Activated T-cell treated with anti-CD3 and anti-CD28 coated beads for 1 hour (primary cell): ENCODE measurements at regions not wholly inside any gene's neighbourhood (a gene's known extent, or its start where the extent isn't known, plus 50 kb on each side); places are given as distances from the start of the nearest gene placed in this dataset.

Experiments used
- DNase-seq: peaks from one replicate; pipeline ENCODE4 v3.0.0-alpha.2; 2020; ENCODE audit warnings: low read depth

- DNase-seq, result no peak
These were observed 207.0 kb downstream of the THBS2 start for GRCh38 chr6:169046483-169047192.

DNA sequence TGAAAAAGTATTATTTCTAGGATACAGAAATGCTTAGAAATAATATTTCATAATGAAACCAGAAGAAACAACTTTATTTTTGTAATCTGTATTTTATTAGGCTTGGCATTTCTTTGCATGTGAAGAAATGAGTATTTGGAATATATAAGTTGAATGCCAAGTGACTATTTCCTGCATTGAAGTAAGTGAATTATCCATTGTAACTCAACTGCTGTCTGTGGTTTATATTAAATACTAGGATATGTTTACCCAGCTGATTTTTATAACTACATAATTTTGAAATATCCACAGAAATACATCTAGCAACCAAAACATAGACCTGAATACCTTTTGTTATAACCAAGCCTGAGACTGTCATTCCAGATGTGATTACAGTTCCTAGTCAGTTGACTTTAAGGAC, 207.6 kb downstream of the THBS2 start:
- DNase-seq, result no peak

- DNase-seq, result no peak
These were observed 208.2 kb downstream of the THBS2 start for GRCh38 chr6:169045486-169045885.

GRCh38 chr6:169044381-169045230, 209.0 kb downstream of the THBS2 start:
- DNase-seq, result no peak

DNA sequence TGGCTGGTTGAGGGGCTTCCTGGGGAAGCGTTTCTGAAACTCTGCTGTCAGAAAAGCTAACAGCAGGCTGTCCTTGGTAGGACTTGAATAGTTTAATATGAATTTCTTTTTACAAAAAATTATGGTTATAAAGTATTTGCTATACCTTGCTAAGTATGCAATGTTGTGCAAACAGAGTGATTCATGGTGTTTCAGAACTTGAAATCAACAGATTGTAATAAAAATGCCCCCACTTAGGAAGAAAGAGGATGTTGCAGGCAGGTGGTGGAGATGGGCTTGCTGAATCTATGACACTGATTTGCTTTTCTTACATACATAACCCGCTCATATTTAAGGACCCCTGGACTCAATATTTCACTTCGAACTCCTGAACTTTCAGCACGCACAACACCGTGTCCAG, 211.6 kb downstream of the THBS2 start:
- DNase-seq, result no peak

DNA sequence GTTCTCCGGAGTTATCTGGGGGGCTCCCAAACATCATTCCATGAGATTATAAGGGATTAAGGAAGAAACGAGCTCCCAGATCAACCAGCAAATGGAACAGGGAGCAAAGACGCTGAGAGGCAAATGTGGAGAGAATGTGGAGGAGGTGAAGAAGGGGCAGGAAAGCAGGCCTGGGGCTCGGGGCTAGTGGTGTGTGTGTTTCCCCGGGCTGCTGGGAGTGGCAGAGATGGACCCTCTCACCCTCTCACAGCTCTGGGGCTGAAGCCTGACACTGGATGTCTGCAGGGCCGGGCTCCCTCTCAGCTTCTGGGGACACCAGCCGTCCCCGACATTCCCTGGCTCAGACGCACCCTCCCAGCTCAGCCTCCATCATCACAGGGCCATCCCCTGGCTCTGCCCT, 212.6 kb downstream of the THBS2 start:
- no peak for DNase-seq

- no peak for DNase-seq
These were observed 215.0 kb downstream of the THBS2 start for GRCh38 chr6:169038691-169039090.

DNA sequence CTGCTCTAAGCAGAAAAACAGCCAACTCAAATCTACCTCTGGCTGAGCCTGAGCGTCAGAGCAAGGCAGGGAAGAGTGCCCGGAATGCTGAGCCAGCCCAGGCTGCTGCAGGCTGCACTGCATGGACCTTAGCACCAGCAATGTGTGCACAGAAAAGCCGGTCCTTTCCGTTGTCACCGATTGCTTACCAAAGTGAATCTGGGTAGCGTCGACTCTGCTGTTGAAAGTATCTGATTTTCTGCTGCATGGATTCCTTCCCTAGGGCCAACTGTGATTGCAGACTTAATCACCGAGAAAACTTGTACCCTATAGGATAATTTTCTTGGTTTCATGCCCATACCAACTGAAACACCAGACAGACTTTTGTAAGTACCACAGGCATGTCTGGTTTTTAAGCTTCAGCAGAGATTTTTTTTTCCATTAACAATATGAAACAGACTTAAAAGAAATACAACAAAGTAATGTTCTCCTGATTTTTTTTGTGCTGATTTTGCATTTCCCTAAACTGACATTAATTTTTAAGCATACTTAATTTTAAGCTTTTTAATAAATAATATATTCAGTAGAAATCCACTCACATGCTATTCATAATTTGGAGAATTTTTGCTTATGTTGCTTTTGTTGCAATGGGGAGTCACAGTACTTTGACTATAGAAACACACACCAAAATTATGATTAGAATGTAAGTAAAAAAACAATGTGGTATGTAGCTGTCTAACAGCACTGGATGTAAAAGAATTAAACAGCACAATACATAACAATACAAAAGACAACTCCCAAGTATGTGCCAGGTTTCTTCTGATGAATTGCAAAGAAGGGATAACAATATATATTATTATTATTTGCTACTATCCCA, 218.0 kb downstream of the THBS2 start:
- no peak for DNase-seq

- DNase-seq, result no peak
These were observed 219.0 kb downstream of the THBS2 start for GRCh38 chr6:169034516-169035167.

DNA sequence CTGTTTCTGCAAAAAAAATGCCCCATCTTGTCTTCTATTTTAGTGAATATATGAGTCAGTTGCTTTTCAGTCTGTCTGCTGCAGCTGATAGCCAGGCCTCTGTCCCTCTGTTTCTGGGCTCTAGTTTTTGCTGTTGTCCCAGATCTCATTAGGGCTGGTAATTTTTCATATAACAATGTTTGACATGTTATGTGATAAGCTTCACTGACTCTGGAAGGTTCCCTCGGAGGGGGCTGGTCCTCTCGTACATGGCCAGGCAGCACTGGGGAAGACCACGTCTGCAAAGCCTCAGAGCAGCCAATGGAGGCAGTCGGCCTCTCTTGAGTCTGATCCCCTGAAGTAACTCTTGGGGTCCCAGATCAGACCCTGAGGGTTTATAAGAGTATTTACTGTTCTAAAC, 223.8 kb downstream of the THBS2 start:
- DNase-seq, result no peak

GRCh38 chr6:169028343-169028742, 225.3 kb downstream of the THBS2 start:
- no peak for DNase-seq

GRCh38 chr6:169026175-169026574, 227.5 kb downstream of the THBS2 start:
- DNase-seq, result no peak

DNA sequence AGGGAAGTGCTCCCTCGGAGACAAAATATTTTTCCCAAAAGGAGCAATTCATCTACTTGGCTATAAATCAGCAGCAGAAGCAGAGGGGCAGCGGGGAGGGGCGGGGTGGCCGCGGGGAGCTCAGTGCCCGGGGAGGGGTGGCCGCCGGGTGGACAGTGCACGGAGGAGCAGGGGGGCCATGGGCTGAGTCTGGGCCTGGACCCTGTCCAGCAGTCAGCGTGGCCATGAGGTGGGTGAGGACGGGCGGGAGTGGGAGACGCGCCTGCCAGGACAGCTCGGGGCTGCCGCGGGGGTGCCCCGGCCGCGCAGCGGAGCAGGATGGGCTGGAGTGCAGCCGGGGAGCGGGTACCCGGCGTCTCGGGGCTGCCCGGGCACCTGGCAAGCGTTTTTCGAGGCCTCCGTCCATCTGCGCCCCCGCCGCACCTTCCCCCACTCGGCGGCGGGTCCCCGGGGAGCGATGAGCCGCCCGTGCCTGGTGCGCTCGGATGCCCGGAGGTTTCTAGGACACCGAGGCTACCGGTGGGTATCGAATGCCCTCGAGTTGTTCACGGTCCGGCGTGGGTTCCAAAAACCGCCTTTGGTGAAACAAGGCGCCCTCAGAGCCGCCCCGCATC, 229.5 kb downstream of the THBS2 start:
- DNase-seq, result no peak

DNA sequence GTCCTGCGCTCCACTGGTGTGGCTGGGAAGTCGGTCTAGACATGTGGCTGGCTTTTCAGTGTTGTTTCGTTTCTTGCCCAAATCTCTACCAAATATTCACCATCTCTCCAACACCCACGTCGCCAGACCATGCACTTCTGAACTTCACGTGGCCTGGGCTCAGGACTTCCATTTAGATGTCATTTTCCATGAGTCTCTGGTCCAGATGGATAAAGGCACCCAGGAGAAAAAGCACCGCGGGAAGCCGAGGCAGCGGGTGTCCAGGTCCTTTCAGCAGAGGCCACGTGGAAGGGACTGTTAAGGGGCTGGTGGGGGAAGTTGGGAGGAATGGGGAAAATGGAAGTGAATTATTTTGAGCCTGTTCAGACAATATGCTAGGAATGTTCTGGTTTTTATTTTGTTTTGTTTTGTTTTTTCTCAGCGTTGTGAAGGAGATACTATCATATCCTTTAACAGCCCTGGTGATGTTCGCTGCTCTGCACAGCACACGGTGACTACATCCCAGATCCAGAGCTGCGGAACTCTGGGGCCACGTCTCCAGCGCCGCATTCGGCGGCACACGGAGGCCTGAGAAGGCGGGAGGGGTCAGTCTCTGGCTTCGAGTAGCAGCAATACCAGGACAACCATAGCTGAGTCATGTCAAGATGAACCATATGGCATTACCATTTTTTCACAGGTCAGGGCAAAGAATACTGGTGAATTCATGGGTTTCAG, 230.3 kb downstream of the THBS2 start:
- DNase-seq, result no peak

GRCh38 chr6:169022079-169022478, 231.6 kb downstream of the THBS2 start:
- no peak for DNase-seq

- no peak for DNase-seq
These were observed 232.8 kb downstream of the THBS2 start for GRCh38 chr6:169020821-169021220.

- no peak for DNase-seq
These were observed 233.7 kb downstream of the THBS2 start for GRCh38 chr6:169019727-169020491.

GRCh38 chr6:169019111-169019510, 234.5 kb downstream of the THBS2 start:
- no peak for DNase-seq

GRCh38 chr6:169016758-169017157, 236.9 kb downstream of the THBS2 start:
- DNase-seq, result no peak
